Fibroblast of mammary gland (primary cell): ENCODE measurements at regions not wholly inside any gene's neighbourhood (a gene's known extent, or its start where the extent isn't known, plus 50 kb on each side); places are given as distances from the start of the nearest gene placed in this dataset.

ENCODE experiments used
- DNase-seq: peaks from one replicate; pipeline ENCODE4 v3.0.0-alpha.2; 2010; ENCODE audit warnings: low read depth
- H3K4me3 ChIP-seq: 2 replicates; pipeline ENCODE4 v1.5.1; 2011; ENCODE audit warnings: low read depth, mild to moderate bottlenecking, low read length, moderate library complexity; ENCODE audit not compliant: control insufficient read depth
- TF ChIP-seq, protein P1 (sequence below): conservative IDR thresholded peaks from 2 replicates; pipeline ENCODE4 v1.5.1; 2011; ENCODE audit warnings: low read depth, low read length, inconsistent platforms; ENCODE audit not compliant: control insufficient read depth, insufficient read depth

DNA sequence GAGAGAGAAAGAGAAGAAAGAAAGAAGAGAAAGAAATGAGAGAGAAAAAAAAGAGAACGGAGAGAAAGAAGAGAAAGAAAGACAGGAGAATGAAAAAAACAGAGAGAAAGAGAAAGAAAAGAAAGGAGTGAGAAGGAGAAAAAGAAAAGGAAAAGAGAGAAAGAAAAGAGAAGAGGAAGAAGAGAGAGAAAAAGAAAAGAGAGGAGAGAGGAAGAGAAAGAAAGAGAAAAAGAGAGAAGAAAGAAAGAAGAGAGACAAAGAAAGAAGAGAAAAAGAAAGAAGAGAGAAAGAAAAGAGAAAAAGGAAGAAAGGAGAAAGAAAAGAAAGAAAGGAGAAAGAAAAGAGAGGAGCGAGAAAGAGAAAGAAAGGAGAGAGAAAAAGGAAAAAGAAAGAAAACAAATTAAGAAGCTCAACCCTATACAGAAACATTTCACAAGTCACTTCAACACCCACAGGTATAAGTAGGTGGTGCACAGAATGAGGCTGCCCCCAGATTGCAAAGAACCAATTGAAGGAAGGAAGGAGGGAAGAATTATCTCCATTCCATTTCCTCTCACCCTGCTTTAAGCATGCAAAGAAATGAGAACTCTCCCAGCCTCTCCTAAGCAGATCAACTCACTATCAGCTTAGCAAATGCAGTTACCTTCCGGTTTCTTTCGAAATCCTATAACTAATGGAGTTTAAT lies 98.8 kb upstream of the CACNA1A start:
- no peak for DNase-seq
- TF ChIP-seq, protein P1, sequence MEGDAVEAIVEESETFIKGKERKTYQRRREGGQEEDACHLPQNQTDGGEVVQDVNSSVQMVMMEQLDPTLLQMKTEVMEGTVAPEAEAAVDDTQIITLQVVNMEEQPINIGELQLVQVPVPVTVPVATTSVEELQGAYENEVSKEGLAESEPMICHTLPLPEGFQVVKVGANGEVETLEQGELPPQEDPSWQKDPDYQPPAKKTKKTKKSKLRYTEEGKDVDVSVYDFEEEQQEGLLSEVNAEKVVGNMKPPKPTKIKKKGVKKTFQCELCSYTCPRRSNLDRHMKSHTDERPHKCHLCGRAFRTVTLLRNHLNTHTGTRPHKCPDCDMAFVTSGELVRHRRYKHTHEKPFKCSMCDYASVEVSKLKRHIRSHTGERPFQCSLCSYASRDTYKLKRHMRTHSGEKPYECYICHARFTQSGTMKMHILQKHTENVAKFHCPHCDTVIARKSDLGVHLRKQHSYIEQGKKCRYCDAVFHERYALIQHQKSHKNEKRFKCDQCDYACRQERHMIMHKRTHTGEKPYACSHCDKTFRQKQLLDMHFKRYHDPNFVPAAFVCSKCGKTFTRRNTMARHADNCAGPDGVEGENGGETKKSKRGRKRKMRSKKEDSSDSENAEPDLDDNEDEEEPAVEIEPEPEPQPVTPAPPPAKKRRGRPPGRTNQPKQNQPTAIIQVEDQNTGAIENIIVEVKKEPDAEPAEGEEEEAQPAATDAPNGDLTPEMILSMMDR: no peak
- no peak overlapping the region for H3K4me3 ChIP-seq

DNA sequence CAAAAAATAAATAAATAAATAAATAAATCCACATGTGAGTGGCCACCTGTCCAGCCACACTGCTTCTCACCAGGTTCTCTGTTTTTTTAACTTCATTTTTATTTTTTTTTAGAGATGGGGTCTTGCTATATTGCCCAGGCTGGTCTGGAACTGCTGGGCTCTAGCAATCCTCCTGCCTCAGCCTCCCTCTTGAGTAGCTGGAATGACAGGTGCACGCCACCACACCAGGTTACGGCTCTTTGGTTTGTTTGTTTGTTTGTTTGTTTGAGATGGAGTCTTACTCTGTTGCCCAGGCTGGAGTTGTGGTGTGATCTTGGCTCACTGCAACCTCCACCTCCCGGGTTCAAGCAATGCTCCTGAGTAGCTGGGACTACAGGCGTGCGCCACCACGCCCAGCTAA lies 94.5 kb upstream of the CACNA1A start:
- no peak for DNase-seq
- H3K4me3 ChIP-seq: no peak overlapping the region
- TF ChIP-seq, protein P1: no peak

DNA sequence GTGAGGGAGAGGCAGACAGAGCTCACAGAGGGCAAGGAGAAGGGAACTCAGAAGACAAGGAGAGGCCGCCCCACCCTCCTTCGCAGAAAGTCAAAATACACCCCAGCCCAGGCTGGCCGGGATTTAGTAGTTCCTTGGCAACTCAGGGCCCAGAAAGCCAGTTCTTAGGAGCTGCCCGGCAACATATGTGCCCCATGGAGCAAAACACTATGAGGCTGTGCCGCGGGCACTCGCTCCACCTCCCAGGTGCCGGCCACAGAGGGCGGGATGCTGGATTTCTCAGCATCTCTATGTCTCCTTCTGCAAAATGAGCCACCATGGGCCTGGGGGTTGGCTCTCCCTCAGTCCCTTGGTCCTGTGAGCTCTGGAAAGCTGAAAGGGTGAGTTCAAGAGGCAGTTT lies 93.8 kb upstream of the CACNA1A start:
- no peak overlapping the region for H3K4me3 ChIP-seq
- TF ChIP-seq, protein P1: no peak
- no peak for DNase-seq

DNA sequence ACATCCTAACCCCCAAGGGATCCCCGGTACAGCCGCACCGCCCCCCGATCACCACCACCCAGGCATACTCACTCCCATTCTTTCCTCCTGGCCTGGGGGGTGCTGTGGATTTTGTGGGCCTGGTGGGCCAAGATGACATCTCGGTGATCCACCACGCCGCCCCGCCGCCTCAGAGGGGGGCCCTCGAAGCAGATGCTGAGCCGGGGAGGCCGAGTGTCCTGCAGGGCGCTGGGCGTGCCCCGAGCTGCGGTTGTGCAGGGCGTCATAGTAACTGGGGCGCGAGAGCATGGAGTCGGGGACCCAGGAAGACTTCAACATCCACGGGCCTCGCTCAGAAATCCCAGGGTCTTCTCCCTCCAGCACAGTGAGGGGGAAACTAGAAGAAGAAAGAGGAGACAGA lies 93.4 kb upstream of the CACNA1A start:
- no peak for DNase-seq
- no peak overlapping the region for H3K4me3 ChIP-seq
- TF ChIP-seq, protein P1: no peak

DNA sequence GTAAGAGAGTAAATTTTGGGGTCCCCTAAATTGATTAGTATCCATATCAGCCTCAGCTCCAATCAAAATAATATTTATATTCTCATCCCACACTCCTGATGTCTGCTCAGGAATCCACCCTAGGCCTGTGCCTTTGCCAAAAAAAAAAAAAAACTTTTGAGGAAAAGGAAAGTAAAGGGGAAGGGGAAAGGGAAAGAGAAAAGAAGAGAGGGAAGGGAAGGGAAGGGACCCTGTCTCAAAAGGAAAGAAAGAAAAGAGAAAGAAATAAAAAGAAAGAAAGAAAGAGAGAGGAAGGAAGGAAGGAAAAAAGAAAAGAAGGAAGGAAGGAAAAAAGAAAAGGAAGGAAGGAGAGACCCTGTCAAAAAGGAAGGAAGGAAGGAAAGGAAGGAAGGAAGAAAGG lies 91.8 kb upstream of the CACNA1A start:
- DNase-seq: no peak
- TF ChIP-seq, protein P1: no peak
- H3K4me3 ChIP-seq: no peak overlapping the region

DNA sequence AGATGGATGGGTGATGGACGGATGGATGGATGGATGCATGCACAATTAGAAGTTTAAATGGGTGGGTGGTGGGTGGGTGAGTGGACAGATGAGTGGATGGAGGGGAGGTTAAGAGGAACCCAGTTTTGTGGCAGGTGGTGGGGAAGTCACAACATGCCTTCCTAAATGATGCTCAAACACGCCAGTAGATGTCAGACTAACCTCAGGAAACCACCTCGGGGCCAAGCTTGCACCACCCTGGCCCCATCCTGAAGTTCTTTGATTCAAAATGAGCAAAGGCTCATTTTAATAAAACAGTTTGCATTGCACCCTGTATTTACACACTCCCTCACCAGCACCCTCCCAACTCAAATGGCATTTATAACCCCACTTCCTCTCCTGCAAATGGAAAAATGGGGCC lies 91.4 kb upstream of the CACNA1A start:
- peak; percentile 76 for DNase-seq
- no peak overlapping the region for H3K4me3 ChIP-seq
- TF ChIP-seq, protein P1: peak; percentile 64
